Sigmoid colon (tissue), 4 donors: ENCODE measurements at regions not wholly inside any gene's neighbourhood (a gene's known extent, or its start where the extent isn't known, plus 50 kb on each side); places are given as distances from the start of the nearest gene placed in this dataset.

ENCODE experiments used
- EP300 ChIP-seq, 4 donors: sonication (generic); formaldehyde crosslinking; IDR thresholded peaks; one replicate each; pipeline ENCODE4 v1.6.1; 2017; ENCODE audit warnings: antibody characterized with exemption in 4 of 4
- POLR2A ChIP-seq, 2 donors: fragments of 450-650 bp; IDR thresholded peaks; one replicate each; pipeline ENCODE4 v1.6.1; 2016; ENCODE audit warnings: antibody characterized with exemption in 2 of 2, mild to moderate bottlenecking in 2 of 2, moderate library complexity in 2 of 2
- POLR2AphosphoS5 ChIP-seq, 4 donors: sonication (generic); formaldehyde crosslinking; IDR thresholded peaks; one replicate each; pipeline ENCODE4 v1.6.1; 2017; ENCODE audit warnings: antibody characterized with exemption in 4 of 4
- TF ChIP-seq, protein P1 (sequence below), 4 experiments: fragments of 450-650 bp in 3 of 4; fragments of 200-600 bp in 1 of 4; IDR thresholded peaks; one replicate each; pipeline ENCODE4 v1.5.1; 2016 to 2019; ENCODE audit warnings: antibody characterized with exemption in 4 of 4, mild to moderate bottlenecking in 3 of 4, moderate library complexity in 2 of 4

DNA sequence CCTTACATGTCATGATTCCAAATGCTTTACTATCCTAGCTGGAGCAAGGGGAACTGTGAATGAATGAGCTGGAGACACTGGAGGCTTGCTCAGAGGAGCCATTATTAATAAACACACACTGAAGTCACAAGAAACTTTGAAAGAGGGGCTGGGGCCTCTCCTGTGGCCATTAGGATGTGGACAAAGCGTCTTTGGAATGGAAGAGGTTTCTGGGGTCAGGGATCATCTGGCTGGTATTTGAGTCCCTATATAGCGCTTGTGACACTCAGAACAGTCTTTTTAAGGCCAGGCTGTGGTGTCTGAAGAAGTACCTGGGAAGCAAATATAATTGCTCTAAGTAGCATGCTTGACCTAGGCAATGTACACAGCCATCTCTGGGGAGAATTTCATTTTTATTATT lies 193.0 kb downstream of the JCAD start:
- TF ChIP-seq, protein P1, sequence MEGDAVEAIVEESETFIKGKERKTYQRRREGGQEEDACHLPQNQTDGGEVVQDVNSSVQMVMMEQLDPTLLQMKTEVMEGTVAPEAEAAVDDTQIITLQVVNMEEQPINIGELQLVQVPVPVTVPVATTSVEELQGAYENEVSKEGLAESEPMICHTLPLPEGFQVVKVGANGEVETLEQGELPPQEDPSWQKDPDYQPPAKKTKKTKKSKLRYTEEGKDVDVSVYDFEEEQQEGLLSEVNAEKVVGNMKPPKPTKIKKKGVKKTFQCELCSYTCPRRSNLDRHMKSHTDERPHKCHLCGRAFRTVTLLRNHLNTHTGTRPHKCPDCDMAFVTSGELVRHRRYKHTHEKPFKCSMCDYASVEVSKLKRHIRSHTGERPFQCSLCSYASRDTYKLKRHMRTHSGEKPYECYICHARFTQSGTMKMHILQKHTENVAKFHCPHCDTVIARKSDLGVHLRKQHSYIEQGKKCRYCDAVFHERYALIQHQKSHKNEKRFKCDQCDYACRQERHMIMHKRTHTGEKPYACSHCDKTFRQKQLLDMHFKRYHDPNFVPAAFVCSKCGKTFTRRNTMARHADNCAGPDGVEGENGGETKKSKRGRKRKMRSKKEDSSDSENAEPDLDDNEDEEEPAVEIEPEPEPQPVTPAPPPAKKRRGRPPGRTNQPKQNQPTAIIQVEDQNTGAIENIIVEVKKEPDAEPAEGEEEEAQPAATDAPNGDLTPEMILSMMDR (IDR thresholded peaks at IDR 0.05), result no peak
- TF ChIP-seq POLR2A (IDR thresholded peaks at IDR 0.05), result no peak
- no peak for TF ChIP-seq POLR2AphosphoS5 (IDR thresholded peaks at IDR 0.05)
- no peak for TF ChIP-seq EP300 (IDR thresholded peaks at IDR 0.05)
